ENCODE measurements at regions not wholly inside any gene's neighbourhood (a gene's known extent, or its start where the extent isn't known, plus 50 kb on each side); places are given as distances from the start of the nearest gene placed in this dataset.

- peaks cover 31% of the 10 kb centered on the region for H3K9me3 Mint-ChIP-seq
- no peak overlapping the region for H3K4me3 Mint-ChIP-seq
Measured at GRCh38 chr3:13707456-13707855, 158.5 kb downstream of the FBLN2 start.

GRCh38 chr3:13706886-13707285, 158.0 kb downstream of the FBLN2 start:
- H3K9me3 Mint-ChIP-seq, result peaks cover 30% of the 10 kb centered on the region
- H3K36me3 Mint-ChIP-seq, result peaks cover 8% of the 10 kb centered on the region

More at GRCh38 chr3:13707456-13707855, 158.5 kb downstream of the FBLN2 start:
- H3K36me3 Mint-ChIP-seq, result peaks cover 6% of the 10 kb centered on the region
- H3K27me3 Mint-ChIP-seq, result peaks cover 15% of the 10 kb centered on the region
- H3K4me1 Mint-ChIP-seq, result no peaks in the 10 kb centered on the region
- H3K27ac Mint-ChIP-seq, result no peak overlapping the region

DNA sequence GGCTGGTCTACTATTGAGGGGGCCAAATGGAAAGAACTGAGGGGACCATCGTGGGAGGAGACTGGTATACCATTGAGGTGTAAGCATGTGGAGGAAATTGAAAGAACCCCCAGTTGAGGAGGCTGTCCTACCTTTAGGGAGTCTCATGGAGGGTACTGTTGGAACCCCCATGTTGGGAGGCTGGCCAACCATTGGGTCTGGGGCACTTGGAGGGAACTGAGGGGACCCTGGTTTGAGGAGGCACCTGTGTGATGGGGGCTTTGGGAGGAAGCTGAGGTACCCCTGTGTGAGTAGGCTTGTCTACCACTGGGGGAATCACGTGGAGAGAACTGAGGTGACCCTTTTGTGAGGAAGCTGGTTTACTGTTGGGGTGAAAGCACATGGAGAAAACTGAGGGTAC, 157.5 kb downstream of the FBLN2 start:
- Mint-ChIP-seq H3K4me3 (no peak overlapping the region), H3K27ac (no peak overlapping the region), H3K4me1 (no peaks in the 10 kb centered on the region), H3K9me3 (peaks cover 26% of the 10 kb centered on the region), H3K36me3 (peaks cover 8% of the 10 kb centered on the region), H3K27me3 (peaks cover 15% of the 10 kb centered on the region)

More at GRCh38 chr3:13706886-13707285, 158.0 kb downstream of the FBLN2 start:
- no peaks in the 10 kb centered on the region for H3K4me1 Mint-ChIP-seq
- no peak overlapping the region for H3K4me3 Mint-ChIP-seq
- H3K27me3 Mint-ChIP-seq, result peaks cover 15% of the 10 kb centered on the region
- H3K27ac Mint-ChIP-seq, result no peak overlapping the region

DNA sequence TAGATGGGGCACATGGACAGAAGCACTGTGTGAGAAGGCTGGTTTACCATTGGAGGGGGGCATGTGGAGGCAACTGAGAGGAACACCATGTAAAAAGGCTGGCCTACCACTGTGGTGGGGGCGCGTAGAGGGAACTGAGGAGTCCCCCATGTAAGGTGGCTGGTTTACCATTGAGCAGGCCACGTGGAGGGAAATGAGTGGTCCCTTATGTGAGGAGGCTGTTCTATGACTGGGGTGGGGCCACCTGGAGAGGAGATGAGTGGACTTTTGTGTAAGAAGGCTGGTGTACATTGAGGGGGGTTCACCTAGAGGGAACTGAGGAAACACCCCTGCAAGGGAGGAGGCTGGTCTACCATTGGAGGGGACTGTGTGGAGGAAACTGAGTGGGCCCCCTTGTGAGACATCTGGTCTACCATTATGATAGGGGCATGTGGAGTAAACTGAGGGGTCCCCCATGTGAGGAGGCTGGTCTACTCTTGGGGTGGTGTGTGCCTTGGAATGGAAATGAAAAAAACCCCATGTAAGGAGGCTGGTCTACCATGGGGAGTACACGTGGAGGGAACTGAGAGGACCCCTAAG, 156.9 kb downstream of the FBLN2 start:
- Mint-ChIP-seq H3K9me3 (peaks cover 26% of the 10 kb centered on the region), H3K4me3 (no peak overlapping the region), H3K27ac (no peak overlapping the region), H3K4me1 (no peaks in the 10 kb centered on the region), H3K36me3 (peaks cover 8% of the 10 kb centered on the region), H3K27me3 (peaks cover 15% of the 10 kb centered on the region)

DNA sequence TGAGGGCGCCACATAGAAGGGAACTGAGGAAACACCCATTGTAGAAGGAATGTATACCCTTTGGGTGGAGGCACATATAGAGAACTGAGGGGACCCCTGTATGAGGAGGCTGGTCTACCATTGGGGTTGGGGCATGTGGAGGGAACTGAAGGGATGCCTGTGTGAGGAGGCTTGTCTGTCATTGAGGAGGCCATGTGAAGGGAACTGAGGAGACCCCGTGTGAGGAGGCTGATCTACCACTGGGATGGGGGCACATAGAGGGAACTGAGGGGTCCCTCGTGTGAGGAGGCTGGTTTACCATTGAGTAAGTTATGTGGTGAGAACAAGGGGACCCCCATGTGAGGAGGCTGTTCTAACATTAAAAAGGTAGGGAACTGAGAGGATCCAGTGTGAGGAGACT, 156.1 kb downstream of the FBLN2 start:
- Mint-ChIP-seq H3K36me3 (peaks cover 8% of the 10 kb centered on the region), H3K4me1 (no peaks in the 10 kb centered on the region), H3K4me3 (no peak overlapping the region), H3K9me3 (peaks cover 26% of the 10 kb centered on the region), H3K27ac (no peak overlapping the region), H3K27me3 (peaks cover 14% of the 10 kb centered on the region)

DNA sequence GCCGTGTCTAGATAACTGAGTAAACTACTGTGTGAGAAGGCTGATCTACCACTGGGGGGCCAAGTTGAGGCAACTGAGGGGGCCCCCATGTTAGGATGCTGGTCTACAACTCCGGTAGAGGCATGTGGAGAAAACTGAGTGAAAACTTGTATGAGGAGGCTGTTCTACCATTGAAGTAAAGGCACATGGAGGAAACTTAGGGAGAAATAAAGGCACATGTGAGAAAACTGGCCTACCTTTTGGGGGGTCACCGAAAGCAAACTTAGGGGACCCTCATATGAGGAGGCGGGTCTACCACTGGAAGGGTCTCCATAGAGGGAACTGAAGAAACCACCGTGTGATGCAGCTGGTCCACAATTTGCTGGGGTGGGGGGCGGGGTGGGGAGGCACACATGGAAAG, 155.2 kb downstream of the FBLN2 start:
- Mint-ChIP-seq H3K4me3 (no peak overlapping the region), H3K27me3 (peaks cover 14% of the 10 kb centered on the region), H3K9me3 (peaks cover 26% of the 10 kb centered on the region), H3K36me3 (peaks cover 8% of the 10 kb centered on the region), H3K4me1 (no peaks in the 10 kb centered on the region), H3K27ac (no peak overlapping the region)

DNA sequence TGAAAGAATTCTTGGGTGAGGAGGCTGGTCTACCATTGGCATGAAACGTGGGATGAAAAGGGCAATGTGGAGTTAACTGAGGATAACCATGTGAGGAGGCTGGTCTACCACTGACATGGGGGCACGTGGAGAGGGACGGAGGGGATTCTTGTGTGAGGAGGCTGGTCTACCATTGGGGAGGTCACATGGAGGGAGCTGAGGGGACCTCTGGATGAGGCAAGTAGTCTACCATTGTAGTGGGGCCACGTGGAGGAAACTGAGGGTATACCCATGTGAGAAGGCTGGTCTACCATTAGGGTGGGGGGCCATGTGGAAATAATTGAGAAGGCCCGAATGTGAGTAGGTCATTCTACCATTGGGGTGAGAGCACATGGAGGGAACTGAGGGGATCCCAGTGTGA, 154.1 kb downstream of the FBLN2 start:
- peaks cover 8% of the 10 kb centered on the region for H3K36me3 Mint-ChIP-seq
- H3K27me3 Mint-ChIP-seq, result peaks cover 16% of the 10 kb centered on the region
- H3K4me3 Mint-ChIP-seq, result no peak overlapping the region
- peaks cover 21% of the 10 kb centered on the region for H3K9me3 Mint-ChIP-seq
- no peaks in the 10 kb centered on the region for H3K4me1 Mint-ChIP-seq
- no peak overlapping the region for H3K27ac Mint-ChIP-seq

DNA sequence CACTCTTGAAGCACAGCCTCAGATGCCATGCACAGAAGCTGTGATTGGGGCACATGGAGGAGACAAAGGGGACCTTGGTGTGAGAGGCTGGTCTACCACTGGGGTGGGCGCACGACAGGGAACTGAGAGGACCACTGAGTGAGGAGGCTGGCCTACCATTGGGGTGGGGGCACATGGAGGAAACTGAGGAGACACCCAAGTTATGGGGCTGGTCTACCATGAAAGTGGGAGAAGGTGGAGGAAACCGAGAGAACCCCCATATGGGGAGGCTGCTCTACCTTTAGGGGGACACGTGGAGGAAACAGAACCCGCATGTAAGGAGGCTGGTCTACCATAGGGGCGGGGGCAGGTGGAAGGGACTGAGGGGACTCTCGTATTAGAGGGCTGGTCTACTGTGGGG, 153.4 kb downstream of the FBLN2 start:
- Mint-ChIP-seq H3K4me1 (no peaks in the 10 kb centered on the region), H3K27me3 (peaks cover 13% of the 10 kb centered on the region), H3K4me3 (no peak overlapping the region), H3K9me3 (peaks cover 21% of the 10 kb centered on the region), H3K27ac (no peak overlapping the region), H3K36me3 (peaks cover 8% of the 10 kb centered on the region)

DNA sequence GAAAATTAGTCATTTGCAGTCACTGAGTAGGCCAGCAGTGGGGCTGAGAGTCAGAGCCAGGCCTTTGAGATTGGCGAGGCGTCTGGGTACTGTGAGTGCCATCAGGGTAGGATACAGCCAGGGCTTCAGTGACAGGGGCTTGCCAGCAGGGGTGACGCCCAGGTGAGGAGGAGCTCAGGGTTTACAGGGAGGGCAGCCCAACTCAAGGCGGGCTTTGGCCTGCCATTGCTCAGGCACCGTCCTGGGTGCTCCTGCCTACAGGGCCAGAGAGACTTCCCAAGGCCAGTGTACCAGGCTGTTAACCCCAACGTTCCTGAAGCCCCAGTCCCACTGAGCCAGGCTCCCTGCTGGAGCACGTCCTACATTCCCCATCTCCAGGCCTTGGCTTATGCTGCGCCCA, 152.0 kb downstream of the FBLN2 start:
- Mint-ChIP-seq H3K9me3 (peaks cover 15% of the 10 kb centered on the region), H3K36me3 (peaks cover 8% of the 10 kb centered on the region), H3K27ac (no peak overlapping the region), H3K4me3 (no peak overlapping the region), H3K27me3 (peaks cover 15% of the 10 kb centered on the region), H3K4me1 (no peaks in the 10 kb centered on the region)

GRCh38 chr3:13700362-13700761, 151.4 kb downstream of the FBLN2 start:
- Mint-ChIP-seq H3K9me3 (peaks cover 10% of the 10 kb centered on the region), H3K4me3 (no peak overlapping the region), H3K4me1 (no peaks in the 10 kb centered on the region), H3K36me3 (peaks cover 8% of the 10 kb centered on the region), H3K27me3 (peaks cover 15% of the 10 kb centered on the region), H3K27ac (no peak overlapping the region)

GRCh38 chr3:13696699-13697098, 147.8 kb downstream of the FBLN2 start:
- Mint-ChIP-seq H3K27me3 (peaks cover 4% of the 10 kb centered on the region), H3K4me1 (no peaks in the 10 kb centered on the region), H3K9me3 (no peaks in the 10 kb centered on the region), H3K4me3 (no peak overlapping the region), H3K36me3 (no peaks in the 10 kb centered on the region), H3K27ac (no peak overlapping the region)

- Mint-ChIP-seq H3K4me3 (no peak overlapping the region), H3K36me3 (no peaks in the 10 kb centered on the region), H3K4me1 (no peaks in the 10 kb centered on the region), H3K27me3 (peaks cover 4% of the 10 kb centered on the region), H3K27ac (no peak overlapping the region), H3K9me3 (no peaks in the 10 kb centered on the region)
Measured at GRCh38 chr3:13693441-13693840, 144.5 kb downstream of the FBLN2 start.

DNA sequence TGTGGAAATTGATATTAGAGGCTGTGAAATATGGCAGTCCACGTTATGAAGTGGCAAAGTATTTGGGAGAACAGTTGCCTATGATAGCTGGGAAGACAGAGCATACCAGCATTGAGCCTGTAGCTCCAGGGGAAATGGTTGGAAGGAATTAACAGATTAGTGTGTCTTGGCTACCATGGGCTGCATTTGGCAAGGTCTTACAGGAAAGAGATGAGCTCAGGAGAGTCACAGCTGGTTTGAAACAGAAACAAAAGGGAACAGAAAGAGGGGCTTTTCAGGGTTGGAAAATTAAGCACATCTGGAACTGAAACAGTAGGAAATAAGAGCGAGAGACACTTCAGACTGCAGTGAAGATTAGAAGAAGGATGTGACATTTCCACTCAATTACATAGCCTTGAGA, 141.7 kb downstream of the FBLN2 start:
- Mint-ChIP-seq H3K4me1 (no peaks in the 10 kb centered on the region), H3K36me3 (no peaks in the 10 kb centered on the region), H3K27me3 (no peaks in the 10 kb centered on the region), H3K27ac (no peak overlapping the region), H3K9me3 (no peaks in the 10 kb centered on the region), H3K4me3 (no peak overlapping the region)

- H3K9me3 Mint-ChIP-seq, result no peaks in the 10 kb centered on the region
- H3K27ac Mint-ChIP-seq, result no peak overlapping the region
- H3K36me3 Mint-ChIP-seq, result no peaks in the 10 kb centered on the region
- no peaks in the 10 kb centered on the region for H3K27me3 Mint-ChIP-seq
- no peaks in the 10 kb centered on the region for H3K4me1 Mint-ChIP-seq
- no peak overlapping the region for H3K4me3 Mint-ChIP-seq
Measured at GRCh38 chr3:13689373-13690260, 140.7 kb downstream of the FBLN2 start.

- H3K4me3 Mint-ChIP-seq, result no peak overlapping the region
- H3K9me3 Mint-ChIP-seq, result no peaks in the 10 kb centered on the region
- no peaks in the 10 kb centered on the region for H3K36me3 Mint-ChIP-seq
- H3K27ac Mint-ChIP-seq, result no peak overlapping the region
- H3K4me1 Mint-ChIP-seq, result no peaks in the 10 kb centered on the region
- H3K27me3 Mint-ChIP-seq, result no peaks in the 10 kb centered on the region
Measured at GRCh38 chr3:13688824-13689223, 139.9 kb downstream of the FBLN2 start.

- H3K4me3 Mint-ChIP-seq, result no peak overlapping the region
- H3K27me3 Mint-ChIP-seq, result no peaks in the 10 kb centered on the region
Measured at GRCh38 chr3:13688034-13688433, 139.1 kb downstream of the FBLN2 start.

More at GRCh38 chr3:13688034-13688433, 139.1 kb downstream of the FBLN2 start:
- no peaks in the 10 kb centered on the region for H3K4me1 Mint-ChIP-seq
- no peaks in the 10 kb centered on the region for H3K9me3 Mint-ChIP-seq
- H3K36me3 Mint-ChIP-seq, result no peaks in the 10 kb centered on the region
- H3K27ac Mint-ChIP-seq, result no peak overlapping the region

Data from activated naive CD4-positive, alpha-beta T cell treated with anti-CD3 and anti-CD28 coated beads, Interleukin-2, amount 50 U/mL, for 24 hours (primary cell).